Muscle layer of duodenum (tissue), 2 donors: ENCODE measurements at regions not wholly inside any gene's neighbourhood (a gene's known extent, or its start where the extent isn't known, plus 50 kb on each side); places are given as distances from the start of the nearest gene placed in this dataset.

Source experiments
- H3K27ac ChIP-seq: one replicate; pipeline ENCODE4 v1.7.0; 2013; ENCODE audit warnings: mild to moderate bottlenecking, low read length
- H3K27me3 ChIP-seq: one replicate; pipeline ENCODE4 v1.7.0; 2013; ENCODE audit warnings: low read depth, mild to moderate bottlenecking, control low read depth, low read length
- H3K36me3 ChIP-seq, 2 donors: one replicate each; pipeline ENCODE4 v1.7.0; 2013; ENCODE audit warnings: low read length in 2 of 2, control low read depth in 1 of 2, mild to moderate bottlenecking in 1 of 2; ENCODE audit not compliant: insufficient read depth in 2 of 2, control insufficient read depth in 1 of 2
- H3K4me1 ChIP-seq, 2 donors: one replicate each; pipeline ENCODE4 v1.7.0; 2013; ENCODE audit warnings: low read length in 2 of 2, mild to moderate bottlenecking in 2 of 2, control low read depth in 1 of 2, moderate library complexity in 1 of 2; ENCODE audit not compliant: insufficient read depth in 2 of 2, control insufficient read depth in 1 of 2
- H3K4me3 ChIP-seq, 2 donors: one replicate each; pipeline ENCODE4 v1.7.0; 2013; ENCODE audit warnings: low read length in 2 of 2, low read depth in 1 of 2, mild to moderate bottlenecking in 1 of 2
- H3K9me3 ChIP-seq, 2 donors: one replicate each; pipeline ENCODE4 v1.7.0; 2013; ENCODE audit warnings: low read length in 2 of 2, control low read depth in 1 of 2, mild to moderate bottlenecking in 1 of 2; ENCODE audit not compliant: control insufficient read depth in 1 of 2
- donor health status: healthy.

DNA sequence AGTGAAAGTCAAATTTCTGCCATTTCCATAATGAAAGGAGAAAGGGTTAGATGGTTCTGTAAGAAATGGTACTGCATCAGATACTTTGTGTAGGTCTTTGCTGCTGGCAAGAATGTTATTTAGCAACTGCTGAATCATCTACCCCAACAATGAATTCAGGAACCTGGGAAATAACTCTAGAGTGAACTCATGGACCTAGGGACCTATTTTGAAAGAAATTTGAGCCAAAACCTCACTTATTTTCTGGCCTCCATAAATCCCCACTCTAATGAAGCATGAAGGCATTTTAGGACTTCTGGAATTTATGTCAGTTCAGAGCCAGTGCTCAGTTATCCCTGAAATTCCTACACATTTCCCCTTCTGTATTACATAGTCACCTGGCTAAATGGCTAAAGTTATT, 50.9 kb upstream of the CPNE8 start:
- Histone ChIP-seq H3K36me3 (no peaks in the 10 kb centered on the region), H3K27ac (no peak overlapping the region), H3K27me3 (no peaks in the 10 kb centered on the region), H3K4me1 (no peaks in the 10 kb centered on the region), H3K9me3 (no peaks in the 10 kb centered on the region), H3K4me3 (no peak overlapping the region)
